Suprapubic skin (tissue), 4 donors: ENCODE measurements at regions not wholly inside any gene's neighbourhood (a gene's known extent, or its start where the extent isn't known, plus 50 kb on each side); places are given as distances from the start of the nearest gene placed in this dataset.
"Not testable (repeated sequence)": the region's sequence is repeated elsewhere in the genome, so short reads cannot be mapped to it uniquely, and the experiment has no call there.

Source experiments
- DNase-seq, 2 donors: peaks; one replicate each; pipeline ENCODE4 v3.0.0-alpha.2; 2019; ENCODE audit warnings: low spot score in 2 of 2
- H3K27ac ChIP-seq: fragments of 200-600 bp; sonication (generic); one replicate; pipeline ENCODE4 v1.5.1; 2019
- H3K27me3 ChIP-seq: fragments of 200-600 bp; sonication (generic); one replicate; pipeline ENCODE4 v1.5.1; 2019
- H3K36me3 ChIP-seq: fragments of 200-600 bp; sonication (generic); one replicate; pipeline ENCODE4 v1.5.1; 2019
- H3K4me1 ChIP-seq: fragments of 200-600 bp; sonication (generic); one replicate; pipeline ENCODE4 v1.5.1; 2019
- H3K4me3 ChIP-seq: fragments of 200-600 bp; sonication (generic); one replicate; pipeline ENCODE4 v1.5.1; 2019; ENCODE audit warnings: mild to moderate bottlenecking
- H3K9me3 ChIP-seq: fragments of 200-600 bp; sonication (generic); one replicate; pipeline ENCODE4 v1.5.1; 2019
- EP300 ChIP-seq: sonication (generic); formaldehyde crosslinking; IDR thresholded peaks from one replicate; pipeline ENCODE4 v1.6.1; 2017; ENCODE audit warnings: antibody characterized with exemption
- POLR2A ChIP-seq, 2 donors: fragments of 450-650 bp; IDR thresholded peaks; one replicate each; pipeline ENCODE4 v1.6.1; 2017; ENCODE audit warnings: antibody characterized with exemption in 2 of 2, mild to moderate bottlenecking in 2 of 2, moderate library complexity in 2 of 2
- POLR2AphosphoS5 ChIP-seq, 3 donors: sonication (generic); formaldehyde crosslinking; IDR thresholded peaks; one replicate each; pipeline ENCODE4 v1.6.1; 2017; ENCODE audit warnings: antibody characterized with exemption in 3 of 3
- WGBS: methylation state at CpG from one replicate; pipeline ENCODE4 v1.1.5; 2018; 5-methylcytosine and 5-hydroxymethylcytosine counted together
- TF ChIP-seq, protein P1 (sequence below), 2 donors: fragments of 200-600 bp in 1 of 2; fragments of 450-650 bp in 1 of 2; sonication (generic) in 1 of 2; IDR thresholded peaks; one replicate each; pipeline ENCODE4 v1.5.1; 2016 to 2019; ENCODE audit warnings: antibody characterized with exemption in 2 of 2, mild to moderate bottlenecking in 1 of 2, moderate library complexity in 1 of 2

DNA sequence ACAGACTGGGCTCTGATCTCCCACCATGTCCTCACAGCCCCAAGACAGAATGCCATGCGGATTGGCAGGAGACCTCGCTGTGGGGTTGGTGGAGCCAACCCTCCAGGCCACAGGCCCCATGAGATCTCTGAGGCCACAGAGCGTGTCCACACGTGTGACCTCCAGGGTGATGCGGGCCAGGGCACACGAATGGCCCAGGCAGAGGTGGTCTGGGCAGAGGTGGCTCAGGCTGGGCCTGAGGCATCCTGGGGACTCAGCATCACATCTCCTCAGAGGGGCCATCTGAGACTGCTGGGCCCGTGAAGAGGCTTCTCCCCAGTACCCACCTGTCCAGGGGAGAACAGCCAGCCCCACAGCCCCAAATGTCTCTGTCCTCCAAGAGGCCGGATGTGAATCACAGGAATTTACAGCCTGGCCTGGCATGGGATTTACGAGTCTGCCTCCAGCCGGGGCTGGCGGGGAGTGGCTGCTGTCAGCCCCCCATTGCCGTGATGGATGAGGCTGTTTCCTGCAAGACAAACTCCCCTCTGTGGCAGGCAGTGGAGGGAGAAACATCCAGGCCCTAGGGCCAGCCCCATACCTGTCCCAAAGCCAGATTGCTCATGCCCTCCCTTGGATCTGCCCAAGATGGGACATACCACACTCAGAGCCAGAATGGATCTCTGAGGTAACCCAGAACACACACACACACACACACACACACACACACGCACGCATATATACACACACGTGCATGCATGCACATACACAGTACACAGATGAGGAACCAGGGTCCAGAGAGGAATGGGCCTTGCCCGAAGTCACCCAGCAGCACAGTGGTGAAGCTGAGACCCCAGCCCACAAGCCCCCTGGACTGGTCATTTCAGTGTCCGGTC, 208.3 kb downstream of the TBC1D2B start:
- no peaks in the 10 kb centered on the region for H3K4me1 ChIP-seq
- no peak overlapping the region for H3K4me3 ChIP-seq
- no peak for TF ChIP-seq POLR2A (IDR thresholded peaks at IDR 0.05)
- no peak for TF ChIP-seq POLR2AphosphoS5 (IDR thresholded peaks at IDR 0.05)
- TF ChIP-seq EP300: no peak
- TF ChIP-seq, protein P1, sequence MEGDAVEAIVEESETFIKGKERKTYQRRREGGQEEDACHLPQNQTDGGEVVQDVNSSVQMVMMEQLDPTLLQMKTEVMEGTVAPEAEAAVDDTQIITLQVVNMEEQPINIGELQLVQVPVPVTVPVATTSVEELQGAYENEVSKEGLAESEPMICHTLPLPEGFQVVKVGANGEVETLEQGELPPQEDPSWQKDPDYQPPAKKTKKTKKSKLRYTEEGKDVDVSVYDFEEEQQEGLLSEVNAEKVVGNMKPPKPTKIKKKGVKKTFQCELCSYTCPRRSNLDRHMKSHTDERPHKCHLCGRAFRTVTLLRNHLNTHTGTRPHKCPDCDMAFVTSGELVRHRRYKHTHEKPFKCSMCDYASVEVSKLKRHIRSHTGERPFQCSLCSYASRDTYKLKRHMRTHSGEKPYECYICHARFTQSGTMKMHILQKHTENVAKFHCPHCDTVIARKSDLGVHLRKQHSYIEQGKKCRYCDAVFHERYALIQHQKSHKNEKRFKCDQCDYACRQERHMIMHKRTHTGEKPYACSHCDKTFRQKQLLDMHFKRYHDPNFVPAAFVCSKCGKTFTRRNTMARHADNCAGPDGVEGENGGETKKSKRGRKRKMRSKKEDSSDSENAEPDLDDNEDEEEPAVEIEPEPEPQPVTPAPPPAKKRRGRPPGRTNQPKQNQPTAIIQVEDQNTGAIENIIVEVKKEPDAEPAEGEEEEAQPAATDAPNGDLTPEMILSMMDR (IDR thresholded peaks at IDR 0.05): no peak
- WGBS: 88% methylated on average over 2 of the region's 17 CpGs
- DNase-seq: peak in 1 of 2 donors; percentile 31
- no peaks in the 10 kb centered on the region for H3K36me3 ChIP-seq
- H3K27ac ChIP-seq: no peak overlapping the region
- H3K27me3 ChIP-seq: peaks cover 3% of the 10 kb centered on the region
- H3K9me3 ChIP-seq: no peaks in the 10 kb centered on the region

DNA sequence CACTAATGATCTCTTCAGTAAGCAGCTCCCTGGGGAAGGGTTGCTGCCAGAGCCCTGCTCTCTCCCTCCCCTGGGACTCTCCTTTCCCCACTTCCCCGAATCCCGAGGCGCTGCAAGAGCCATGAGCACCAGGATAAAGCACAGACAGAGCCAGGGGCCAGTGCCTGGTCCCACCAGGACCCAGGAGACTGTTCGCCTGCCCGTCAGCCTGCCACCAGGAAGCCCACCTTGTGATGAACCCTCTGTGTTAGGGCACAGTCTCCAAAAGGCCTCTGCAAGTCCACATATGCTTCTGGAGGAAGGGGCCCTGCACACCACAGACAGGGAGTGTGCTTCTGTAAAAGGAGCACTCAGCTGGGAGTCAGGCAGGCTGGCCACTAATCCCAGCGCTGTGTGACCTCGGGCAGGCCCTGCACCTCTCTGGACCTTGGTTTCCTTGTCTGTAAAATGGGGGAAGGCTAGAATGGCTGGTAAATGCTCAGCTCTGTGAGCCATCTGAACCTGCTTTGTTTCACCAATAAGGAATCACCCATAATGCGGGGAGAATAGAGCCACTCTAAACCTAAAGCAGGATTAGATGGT, 209.4 kb downstream of the TBC1D2B start:
- peak in 1 of 2 donors; percentile 26 for DNase-seq
- not testable (repeated sequence) for H3K27me3 ChIP-seq, H3K9me3 ChIP-seq, H3K4me1 ChIP-seq, H3K27ac ChIP-seq, H3K36me3 ChIP-seq, H3K4me3 ChIP-seq
- WGBS: 93% methylated on average over 2 of the region's 8 CpGs

- Histone ChIP-seq H3K4me3 (no peak overlapping the region), H3K27me3 (peaks cover 3% of the 10 kb centered on the region), H3K27ac (no peak overlapping the region), H3K9me3 (no peaks in the 10 kb centered on the region), H3K4me1 (no peaks in the 10 kb centered on the region), H3K36me3 (no peaks in the 10 kb centered on the region)
- TF ChIP-seq, protein P1 (IDR thresholded peaks at IDR 0.05): no peak
- TF ChIP-seq POLR2A (IDR thresholded peaks at IDR 0.05): no peak
- TF ChIP-seq EP300: no peak
- no peak for TF ChIP-seq POLR2AphosphoS5 (IDR thresholded peaks at IDR 0.05)
- DNase-seq: peak in 1 of 2 donors; percentile 47
- 84% methylated on average over 24 of the region's 24 CpGs for WGBS
Observed at GRCh38 chr15:77867266-77868047, 210.1 kb downstream of the TBC1D2B start.

- no peaks in the 10 kb centered on the region for H3K4me1 ChIP-seq
- peaks cover 9% of the 10 kb centered on the region for H3K27me3 ChIP-seq
- no peak for TF ChIP-seq EP300
- TF ChIP-seq, protein P1 (IDR thresholded peaks at IDR 0.05): no peak
- TF ChIP-seq POLR2A (IDR thresholded peaks at IDR 0.05): no peak
- no peak for TF ChIP-seq POLR2AphosphoS5 (IDR thresholded peaks at IDR 0.05)
- WGBS: 78% methylated on average over 8 of the region's 8 CpGs
- no peak overlapping the region for H3K27ac ChIP-seq
- no peaks in the 10 kb centered on the region for H3K36me3 ChIP-seq
- H3K9me3 ChIP-seq: no peaks in the 10 kb centered on the region
- peak; percentile 24 to 32 for DNase-seq
- H3K4me3 ChIP-seq: no peak overlapping the region
Observed at GRCh38 chr15:77866596-77867125, 210.8 kb downstream of the TBC1D2B start.

DNA sequence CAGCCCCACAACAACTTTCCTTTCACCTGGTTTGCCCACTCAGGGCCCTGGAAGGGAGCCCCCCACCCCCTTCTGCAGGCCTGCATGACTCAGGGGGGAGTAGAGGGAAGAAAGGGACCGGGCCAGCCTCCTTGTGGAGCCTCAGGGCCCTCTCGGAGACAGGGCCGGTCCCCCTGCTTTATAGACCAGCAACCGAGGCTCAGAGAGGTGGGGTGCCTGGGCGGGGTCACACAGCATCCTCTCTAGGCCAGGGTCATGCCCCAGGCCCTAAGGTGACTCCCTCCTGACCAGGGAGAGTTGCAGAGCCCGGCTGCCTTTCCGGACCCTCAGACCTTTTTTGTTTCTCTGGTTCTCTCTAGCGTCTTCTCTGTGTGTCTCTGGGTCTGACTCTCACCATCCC, 211.3 kb downstream of the TBC1D2B start:
- Histone ChIP-seq H3K4me1 (no peaks in the 10 kb centered on the region), H3K9me3 (no peaks in the 10 kb centered on the region), H3K4me3 (no peak overlapping the region), H3K27me3 (peaks cover 9% of the 10 kb centered on the region), H3K36me3 (no peaks in the 10 kb centered on the region), H3K27ac (no peak overlapping the region)
- 93% methylated on average over 8 of the region's 8 CpGs for WGBS
- DNase-seq: peak; percentile 40 to 59
- TF ChIP-seq, protein P1 (IDR thresholded peaks at IDR 0.05): no peak
- no peak for TF ChIP-seq POLR2A (IDR thresholded peaks at IDR 0.05)
- TF ChIP-seq POLR2AphosphoS5 (IDR thresholded peaks at IDR 0.05): no peak
